Mesothelial cell of epicardium (in vitro differentiated cells): ENCODE measurements at regions not wholly inside any gene's neighbourhood (a gene's known extent, or its start where the extent isn't known, plus 50 kb on each side); places are given as distances from the start of the nearest gene placed in this dataset.

Experiments
- DNase-seq, 2 experiments: peaks; one replicate each; pipeline ENCODE4 v3.0.0; 2021; ENCODE audit warnings: low spot score in 2 of 2; ENCODE audit not compliant: unreplicated experiment in 2 of 2
- H3K27ac Mint-ChIP-seq: 2 replicates; pipeline ENCODE4 v1.8.0; 2021; ENCODE audit warnings: mixed read lengths
- H3K27me3 Mint-ChIP-seq: 2 replicates; pipeline ENCODE4 v1.8.0; 2021; ENCODE audit warnings: low read depth, mixed read lengths
- H3K36me3 Mint-ChIP-seq: 2 replicates; pipeline ENCODE4 v1.8.0; 2021; ENCODE audit warnings: mixed read lengths
- H3K4me1 Mint-ChIP-seq: 2 replicates; pipeline ENCODE4 v1.8.0; 2021; ENCODE audit warnings: mixed read lengths
- H3K4me3 Mint-ChIP-seq: 2 replicates; pipeline ENCODE4 v1.8.0; 2021; ENCODE audit warnings: mild to moderate bottlenecking, moderate library complexity, mixed read lengths
- H3K9me3 Mint-ChIP-seq: 2 replicates; pipeline ENCODE4 v1.8.0; 2021; ENCODE audit warnings: mixed read lengths
- CTCF ChIP-seq: fragments of 200-600 bp; sonication (generic); IDR thresholded peaks from one replicate; pipeline ENCODE4 v1.5.0; 2021; ENCODE audit warnings: antibody characterized with exemption; ENCODE audit not compliant: unreplicated experiment

GRCh38 chr2:107772353-107772752 is 54.3 kb upstream of the RGPD4 start:
- no peak for TF ChIP-seq CTCF
- no peaks in the 10 kb centered on the region for H3K36me3 Mint-ChIP-seq
- no peak overlapping the region for H3K4me3 Mint-ChIP-seq
- H3K27me3 Mint-ChIP-seq = no peaks in the 10 kb centered on the region
- H3K27ac Mint-ChIP-seq = peak overlapping the region; percentile 7
- H3K9me3 Mint-ChIP-seq = peaks cover 2% of the 10 kb centered on the region
- H3K4me1 Mint-ChIP-seq = peaks cover 46% of the 10 kb centered on the region
- DNase-seq = no peak

- TF ChIP-seq CTCF = no peak
- no peak overlapping the region for H3K27ac Mint-ChIP-seq
- H3K9me3 Mint-ChIP-seq = no peaks in the 10 kb centered on the region
- H3K4me3 Mint-ChIP-seq = no peak overlapping the region
- no peak for DNase-seq
- peaks cover 2% of the 10 kb centered on the region for H3K27me3 Mint-ChIP-seq
- peaks cover 57% of the 10 kb centered on the region for H3K4me1 Mint-ChIP-seq
- no peaks in the 10 kb centered on the region for H3K36me3 Mint-ChIP-seq
These were observed 51.5 kb upstream of the RGPD4 start for GRCh38 chr2:107775211-107775610.

GRCh38 chr2:107775791-107776190 is 50.9 kb upstream of the RGPD4 start:
- no peaks in the 10 kb centered on the region for H3K36me3 Mint-ChIP-seq
- no peaks in the 10 kb centered on the region for H3K9me3 Mint-ChIP-seq
- DNase-seq = no peak
- no peak overlapping the region for H3K4me3 Mint-ChIP-seq
- no peak overlapping the region for H3K27ac Mint-ChIP-seq
- H3K4me1 Mint-ChIP-seq = peaks cover 61% of the 10 kb centered on the region
- no peak for TF ChIP-seq CTCF
- H3K27me3 Mint-ChIP-seq = peaks cover 2% of the 10 kb centered on the region

GRCh38 chr2:107776362-107776761 is 50.3 kb upstream of the RGPD4 start:
- no peak for TF ChIP-seq CTCF
- no peaks in the 10 kb centered on the region for H3K36me3 Mint-ChIP-seq
- DNase-seq = no peak
- H3K27ac Mint-ChIP-seq = no peak overlapping the region
- peaks cover 2% of the 10 kb centered on the region for H3K27me3 Mint-ChIP-seq
- no peak overlapping the region for H3K4me3 Mint-ChIP-seq
- peaks cover 64% of the 10 kb centered on the region for H3K4me1 Mint-ChIP-seq
- no peaks in the 10 kb centered on the region for H3K9me3 Mint-ChIP-seq
